ENCODE measurements at regions not wholly inside any gene's neighbourhood (a gene's known extent, or its start where the extent isn't known, plus 50 kb on each side); places are given as distances from the start of the nearest gene placed in this dataset.

GRCh38 chr21:31420988-31421387 is 76.9 kb upstream of the TIAM1 start (continued):
- TF ChIP-seq POLR2A (IDR thresholded peaks at IDR 0.05; ENCODE audit: control extremely low read depth in 1 of 2, low read depth in 2 of 2, low read length in 2 of 2) = no peak
- no peak for TF ChIP-seq CHD7 (IDR thresholded peaks at IDR 0.05; ENCODE audit: insufficient replicate concordance, low read length)
- no peak for TF ChIP-seq CTBP2 (IDR thresholded peaks at IDR 0.05; ENCODE audit: borderline replicate concordance, insufficient read depth, insufficient read length, low read length)
- TF ChIP-seq SIN3A (conservative IDR thresholded peaks at IDR 0.05 in 1 of 2, IDR thresholded peaks at IDR 0.05 in 1 of 2; ENCODE audit: low read depth in 1 of 2, low read length in 2 of 2) = no peak
